Pancreas (tissue), 10 donors: ENCODE measurements at regions not wholly inside any gene's neighbourhood (a gene's known extent, or its start where the extent isn't known, plus 50 kb on each side); places are given as distances from the start of the nearest gene placed in this dataset.
A peak's percentile ranks its signal among the peaks of the same experiment; 100 is the strongest.
"Not testable (repeated sequence)": the region's sequence is repeated elsewhere in the genome, so short reads cannot be mapped to it uniquely, and the experiment has no call there.

Source experiments
- ATAC-seq, 4 donors: fragments of 200-7000 bp; cut with Tn5 transposase; one replicate each; pipeline versions ENCODE4 v1.8.0 to v1.9.1; 2020; ENCODE audit warnings: mild to moderate bottlenecking in 4 of 4, moderate library complexity in 4 of 4
- DNase-seq, 6 donors: peaks; one replicate each; pipeline ENCODE4 v3.0.0-alpha.2; 2020
- FAIRE-seq: peaks from 2 replicates; lab custom pipeline; 2012; peaks lifted over from hg19 to GRCh38; lab: Jason Lieb, UNC
- H3K27ac ChIP-seq, 4 donors: fragments of 200-600 bp; sonication (generic); 1 replicate in 3 of 4; 2 replicates in 1 of 4; pipeline versions ENCODE4 v1.5.0 to v1.8.0; 2020
- H3K27me3 ChIP-seq, 4 donors: fragments of 200-600 bp; one replicate each; pipeline ENCODE4 v1.8.0; 2021
- H3K36me3 ChIP-seq, 3 donors: fragments of 200-600 bp; sonication (generic) in 1 of 3; one replicate each; pipeline versions ENCODE4 v1.5.0 to v1.8.0; 2020 to 2021
- H3K4me1 ChIP-seq, 3 donors: fragments of 200-600 bp; one replicate each; pipeline ENCODE4 v1.8.0; 2021
- H3K4me3 ChIP-seq, 4 donors: fragments of 200-600 bp; sonication (generic) in 2 of 4; one replicate each; pipeline versions ENCODE4 v1.5.0 to v1.8.0; 2020 to 2021
- H3K9me3 ChIP-seq, 4 donors: fragments of 200-600 bp; one replicate each; pipeline ENCODE4 v1.8.0; 2021
- WGBS, 2 donors: extraction: QIAGEN DNeasy Blood & Tissue Kit; methylation state at CpG; one replicate each; pipeline ENCODE4 v1.1.7; 2013; 5-methylcytosine and 5-hydroxymethylcytosine counted together
- intact Hi-C, 3 donors: fragments of 100-400 bp; cut with DNase I; formaldehyde crosslinking; loops; one replicate each; pipeline versions ENCODE4 v1.11.1 to v1.14.2; 2022
- TF ChIP-seq, protein P1 (sequence below), 4 donors: fragments of 200-600 bp; sonication (generic) in 3 of 4; IDR thresholded peaks; one replicate each; pipeline versions ENCODE4 v1.5.0 to v1.8.0; 2021; ENCODE audit warnings: antibody characterized with exemption in 4 of 4
- donor health status: healthy with polysubstance abuse.
- donor health status: DM: no; HTN: no; CAD: no; lungs with moderate emphysema.
- donor health status: DM: no; HTN: no; CAD: no.
- donor health status: control.
- donor health status: control.
- donor health status: Bipolar disorder and iron deficiency.
- donor health status: DM: yes; HTN: yes; CAD: no.
- donor health status: DM: no; HTN: no; CAD: no.
- donor health status: DM: no; HTN: no; CAD: no.
- donor health status: DM: yes; HTN: yes; CAD: no.

DNA sequence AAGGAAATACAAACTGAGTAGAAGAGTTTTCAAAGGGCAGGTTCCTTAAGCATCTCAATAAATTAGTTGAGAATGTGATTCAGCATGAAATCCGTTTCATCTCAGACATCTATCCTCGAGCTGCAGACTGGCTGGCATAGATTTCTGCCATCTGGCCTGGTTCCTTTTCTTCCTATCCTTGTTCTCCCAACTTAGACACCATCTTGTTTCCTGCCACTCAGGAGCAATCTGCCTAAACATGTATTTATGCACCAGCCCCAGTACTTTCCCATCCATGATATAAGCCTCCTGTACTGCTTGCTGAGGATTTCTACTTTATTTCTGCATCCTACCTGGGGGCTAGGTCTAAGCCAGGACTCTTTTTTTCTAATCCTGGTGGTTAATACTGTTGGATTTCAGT lies 359.1 kb upstream of the C11orf87 start:
- no peak for FAIRE-seq
- Histone ChIP-seq H3K27ac (no peak overlapping the region), H3K27me3 (no peaks in the 10 kb centered on the region), H3K4me1 (no peaks in the 10 kb centered on the region), H3K4me3 (no peak overlapping the region), H3K9me3 (no peaks in the 10 kb centered on the region), H3K36me3 (no peaks in the 10 kb centered on the region)
- intact Hi-C loops: no loop called here
- WGBS, 2 donors: 40 to 76% methylated on average over 2 of the region's 2 CpGs
- DNase-seq: no peak
- ATAC-seq: no peak
- TF ChIP-seq, protein P1, sequence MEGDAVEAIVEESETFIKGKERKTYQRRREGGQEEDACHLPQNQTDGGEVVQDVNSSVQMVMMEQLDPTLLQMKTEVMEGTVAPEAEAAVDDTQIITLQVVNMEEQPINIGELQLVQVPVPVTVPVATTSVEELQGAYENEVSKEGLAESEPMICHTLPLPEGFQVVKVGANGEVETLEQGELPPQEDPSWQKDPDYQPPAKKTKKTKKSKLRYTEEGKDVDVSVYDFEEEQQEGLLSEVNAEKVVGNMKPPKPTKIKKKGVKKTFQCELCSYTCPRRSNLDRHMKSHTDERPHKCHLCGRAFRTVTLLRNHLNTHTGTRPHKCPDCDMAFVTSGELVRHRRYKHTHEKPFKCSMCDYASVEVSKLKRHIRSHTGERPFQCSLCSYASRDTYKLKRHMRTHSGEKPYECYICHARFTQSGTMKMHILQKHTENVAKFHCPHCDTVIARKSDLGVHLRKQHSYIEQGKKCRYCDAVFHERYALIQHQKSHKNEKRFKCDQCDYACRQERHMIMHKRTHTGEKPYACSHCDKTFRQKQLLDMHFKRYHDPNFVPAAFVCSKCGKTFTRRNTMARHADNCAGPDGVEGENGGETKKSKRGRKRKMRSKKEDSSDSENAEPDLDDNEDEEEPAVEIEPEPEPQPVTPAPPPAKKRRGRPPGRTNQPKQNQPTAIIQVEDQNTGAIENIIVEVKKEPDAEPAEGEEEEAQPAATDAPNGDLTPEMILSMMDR (IDR thresholded peaks at IDR 0.05): no peak

DNA sequence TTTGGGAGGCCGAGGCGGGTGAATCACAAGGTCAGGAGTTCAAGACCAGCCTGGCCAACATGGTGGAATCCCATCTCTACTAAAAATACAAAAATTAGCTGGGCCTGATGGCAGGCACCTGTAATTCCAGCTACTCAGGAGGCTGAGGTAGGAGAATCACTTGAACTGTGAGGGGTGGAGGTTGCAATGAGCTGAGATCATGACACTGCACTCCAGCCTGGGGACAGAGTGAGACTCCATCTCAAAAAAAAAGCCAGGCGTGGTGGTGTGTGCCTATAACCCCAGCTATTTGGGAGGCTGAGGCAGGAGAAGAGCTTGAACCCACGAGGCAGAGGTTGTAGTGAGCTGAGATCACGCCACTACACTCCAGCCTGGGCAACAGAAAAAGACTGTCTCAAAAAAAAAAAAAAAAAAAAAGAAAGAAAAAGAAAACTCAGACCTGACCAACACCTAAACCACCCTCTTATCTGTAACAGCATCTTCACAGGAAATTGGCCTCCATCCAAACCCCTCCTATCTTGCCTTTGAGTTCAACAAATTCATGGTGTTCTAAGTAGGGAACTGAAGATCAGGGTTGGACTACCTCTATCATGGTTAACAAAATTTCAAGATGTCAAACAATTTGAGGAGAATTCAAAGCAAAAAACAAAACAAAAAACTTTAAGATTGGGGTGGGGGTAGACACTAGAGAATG lies 357.2 kb upstream of the C11orf87 start:
- H3K27ac ChIP-seq, H3K4me1 ChIP-seq, ATAC-seq, H3K36me3 ChIP-seq, H3K27me3 ChIP-seq, H3K9me3 ChIP-seq, FAIRE-seq, H3K4me3 ChIP-seq, intact Hi-C loops, DNase-seq: not testable (repeated sequence)
- 70 to 74% methylated on average over 5 of the region's 5 CpGs for WGBS, 2 donors

GRCh38 chr11:109071262-109071661 lies 350.7 kb upstream of the C11orf87 start:
- no peak for FAIRE-seq
- H3K27me3 ChIP-seq: no peaks in the 10 kb centered on the region
- H3K36me3 ChIP-seq: no peaks in the 10 kb centered on the region
- no peak overlapping the region for H3K4me3 ChIP-seq
- H3K4me1 ChIP-seq: no peaks in the 10 kb centered on the region
- ATAC-seq: no peak
- no peak overlapping the region for H3K27ac ChIP-seq
- intact Hi-C loops: no loop called here
- no peak for DNase-seq
- no peaks in the 10 kb centered on the region for H3K9me3 ChIP-seq
- TF ChIP-seq, protein P1 (IDR thresholded peaks at IDR 0.05): no peak

DNA sequence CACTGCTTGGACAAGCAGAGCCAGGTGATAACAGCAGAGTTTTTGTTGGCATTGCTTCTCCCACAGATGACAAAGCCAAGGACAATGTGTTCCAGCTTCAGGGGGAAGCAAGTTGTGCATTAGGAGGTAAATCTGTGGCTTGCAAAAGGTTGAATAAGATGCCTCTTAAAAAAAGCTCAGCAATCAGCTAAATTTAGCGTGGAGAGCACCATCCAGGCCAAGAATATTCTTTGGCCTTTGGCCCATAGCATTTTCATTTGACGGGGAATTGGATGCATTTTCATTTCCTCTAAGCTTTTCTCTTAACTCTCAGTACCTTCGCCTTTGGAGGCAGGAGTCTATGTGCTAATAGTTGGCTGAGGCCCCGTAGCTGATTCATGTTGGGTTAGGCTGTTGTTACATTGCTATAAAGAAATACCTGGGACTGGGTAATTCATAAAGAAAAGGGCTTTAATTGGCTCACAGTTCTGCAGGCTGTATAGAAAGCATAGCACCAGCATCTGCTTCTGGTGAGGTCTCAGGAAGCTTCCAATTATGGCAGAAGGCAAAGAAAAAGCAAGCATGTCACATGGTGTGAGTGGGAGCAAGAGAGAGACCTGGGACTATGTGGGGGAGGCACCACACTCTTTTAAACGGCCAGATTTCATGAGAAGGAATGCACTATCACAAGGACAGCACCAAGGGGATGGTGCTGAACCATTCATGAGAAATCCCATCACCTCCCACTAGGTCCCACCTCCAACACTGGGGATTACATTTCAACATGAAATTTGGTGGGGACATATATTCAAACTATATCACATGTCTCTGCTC lies 350.1 kb upstream of the C11orf87 start:
- Histone ChIP-seq H3K4me3 (no peak overlapping the region), H3K27me3 (no peaks in the 10 kb centered on the region), H3K9me3 (no peaks in the 10 kb centered on the region), H3K36me3 (no peaks in the 10 kb centered on the region), H3K27ac (no peak overlapping the region), H3K4me1 (no peaks in the 10 kb centered on the region)
- 18 to 37% methylated on average over 5 of the region's 5 CpGs for WGBS, 2 donors
- TF ChIP-seq, protein P1 (IDR thresholded peaks at IDR 0.05): no peak
- ATAC-seq (peak; percentile 40 to 73 (median 60)), FAIRE-seq (no peak), DNase-seq (peak in 1 of 6 donors; percentile 11)
- intact Hi-C loops: no loop called here

GRCh38 chr11:109073032-109073822 lies 348.8 kb upstream of the C11orf87 start:
- Histone ChIP-seq H3K4me3 (no peak overlapping the region), H3K9me3 (no peaks in the 10 kb centered on the region), H3K4me1 (no peaks in the 10 kb centered on the region), H3K27me3 (no peaks in the 10 kb centered on the region), H3K36me3 (no peaks in the 10 kb centered on the region), H3K27ac (no peak overlapping the region)
- intact Hi-C loops: no loop called here
- whole genome bisulfite sequencing, 2 donors: 72 to 75% methylated on average over 4 of the region's 4 CpGs
- no peak for DNase-seq
- TF ChIP-seq, protein P1 (IDR thresholded peaks at IDR 0.05): no peak
- ATAC-seq: no peak
- FAIRE-seq: no peak
